GM12878 (cell line): ENCODE measurements at regions not wholly inside any gene's neighbourhood (a gene's known extent, or its start where the extent isn't known, plus 50 kb on each side); places are given as distances from the start of the nearest gene placed in this dataset.

ENCODE experiments used
- CEBPB ChIP-seq, 2 experiments: fragments of 150-350 bp in 1 of 2; IDR thresholded peaks; 2 replicates each; pipeline ENCODE4 v1.6.1; 2012 to 2014; ENCODE audit warnings: low read depth in 2 of 2, low read length in 2 of 2, borderline replicate concordance in 1 of 2, inconsistent platforms in 1 of 2
- CHD4 ChIP-seq: fragments of 200-600 bp; sonication (generic); IDR thresholded peaks from 2 replicates; pipeline ENCODE4 v1.6.1; 2016; ENCODE audit warnings: mild to moderate bottlenecking
- CREB1 ChIP-seq: IDR thresholded peaks from 2 replicates; pipeline ENCODE4 v1.6.1; 2012; ENCODE audit warnings: low read depth, mild to moderate bottlenecking, inconsistent platforms
- CTCF ChIP-seq, 3 experiments: IDR thresholded peaks in 2 of 3; conservative IDR thresholded peaks in 1 of 3; 2 replicates each; pipeline ENCODE4 v1.5.1; 2011; ENCODE audit warnings: low read depth in 3 of 3, low read length in 3 of 3, mild to moderate bottlenecking in 3 of 3, control low read depth in 2 of 3, moderate library complexity in 2 of 3, inconsistent platforms in 1 of 3, mixed read lengths in 1 of 3; ENCODE audit not compliant: control insufficient read depth in 2 of 3, insufficient read depth in 1 of 3; ENCODE audit errors: extremely low read depth in 1 of 3
- DPF2 ChIP-seq: fragments of 450-650 bp; IDR thresholded peaks from 2 replicates; pipeline ENCODE4 v1.6.1; 2017; ENCODE audit warnings: mild to moderate bottlenecking
- MEF2A ChIP-seq: IDR thresholded peaks from 2 replicates; pipeline ENCODE4 v1.6.1; 2011; ENCODE audit warnings: low read depth, mild to moderate bottlenecking, low read length, moderate library complexity; ENCODE audit not compliant: insufficient read depth
- MXI1 ChIP-seq: fragments of 150-350 bp; IDR thresholded peaks from 2 replicates; pipeline ENCODE4 v1.6.1; 2011; ENCODE audit warnings: low read depth, mild to moderate bottlenecking, inconsistent platforms, low read length, improper control_type of control experiment
- POLR2AphosphoS2 ChIP-seq: IDR thresholded peaks from 2 replicates; pipeline ENCODE4 v1.6.1; 2011; ENCODE audit warnings: low read depth, mild to moderate bottlenecking, low read length, improper control_type of control experiment, moderate library complexity
- RCOR1 ChIP-seq: conservative IDR thresholded peaks from 2 replicates; pipeline ENCODE4 v1.6.1; 2012; ENCODE audit warnings: low read depth, low read length, improper control_type of control experiment
- ZNF274 ChIP-seq: IDR thresholded peaks from one replicate; pipeline ENCODE4 v1.8.0; 2011; ENCODE audit not compliant: insufficient read length, insufficient read depth

GRCh38 chr9:74120061-74120460, 377.1 kb upstream of the RORB start:
- no peak for TF ChIP-seq ZNF274
- no peak for TF ChIP-seq CHD4
- TF ChIP-seq DPF2 = no peak
- no peak for TF ChIP-seq CREB1
- no peak for TF ChIP-seq MEF2A
- no peak for TF ChIP-seq MXI1
- no peak for TF ChIP-seq POLR2AphosphoS2
- TF ChIP-seq CTCF (IDR thresholded peaks at IDR 0.05 in 2 of 3, conservative IDR thresholded peaks at IDR 0.05 in 1 of 3; ENCODE audit: control insufficient read depth in 2 of 3, extremely low read depth in 1 of 3, insufficient read depth in 1 of 3, low read depth in 3 of 3, low read length in 3 of 3) = no peak
- no peak for TF ChIP-seq CEBPB (IDR thresholded peaks at IDR 0.05; ENCODE audit: borderline replicate concordance in 1 of 2, low read depth in 2 of 2, low read length in 2 of 2)
- TF ChIP-seq RCOR1 = no peak
